ENCODE measurements at regions not wholly inside any gene's neighbourhood (a gene's known extent, or its start where the extent isn't known, plus 50 kb on each side); places are given as distances from the start of the nearest gene placed in this dataset.

DNA sequence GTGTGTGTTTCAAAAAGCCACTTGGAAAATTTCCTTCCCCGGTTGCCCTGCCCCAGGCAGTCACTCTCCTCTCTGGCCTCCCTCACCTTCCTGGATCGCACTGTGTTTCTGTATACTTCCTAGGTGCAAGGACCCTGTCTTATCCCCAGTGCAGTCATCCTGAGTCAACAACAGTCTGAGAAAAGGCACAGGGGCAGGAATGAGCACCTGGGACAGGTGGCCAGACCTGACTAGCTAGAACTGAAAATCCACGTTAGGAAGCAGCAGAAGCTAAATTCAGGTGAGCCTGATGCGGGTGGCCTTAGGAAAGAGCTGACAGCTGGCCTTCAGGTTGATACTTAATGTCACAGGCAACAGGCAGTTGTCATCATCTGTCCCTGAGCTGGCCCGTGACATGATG is 62.9 kb upstream of the VGLL4 start:
- Histone ChIP-seq H3K27ac (no peak overlapping the region), H3K27me3 (replicated peaks) (no peaks in the 10 kb centered on the region), H3K4me3 (ENCODE audit: low read depth, low read length) (no peak overlapping the region), H3K36me3 (replicated peaks) (no peaks in the 10 kb centered on the region)
- TF ChIP-seq, protein P1, sequence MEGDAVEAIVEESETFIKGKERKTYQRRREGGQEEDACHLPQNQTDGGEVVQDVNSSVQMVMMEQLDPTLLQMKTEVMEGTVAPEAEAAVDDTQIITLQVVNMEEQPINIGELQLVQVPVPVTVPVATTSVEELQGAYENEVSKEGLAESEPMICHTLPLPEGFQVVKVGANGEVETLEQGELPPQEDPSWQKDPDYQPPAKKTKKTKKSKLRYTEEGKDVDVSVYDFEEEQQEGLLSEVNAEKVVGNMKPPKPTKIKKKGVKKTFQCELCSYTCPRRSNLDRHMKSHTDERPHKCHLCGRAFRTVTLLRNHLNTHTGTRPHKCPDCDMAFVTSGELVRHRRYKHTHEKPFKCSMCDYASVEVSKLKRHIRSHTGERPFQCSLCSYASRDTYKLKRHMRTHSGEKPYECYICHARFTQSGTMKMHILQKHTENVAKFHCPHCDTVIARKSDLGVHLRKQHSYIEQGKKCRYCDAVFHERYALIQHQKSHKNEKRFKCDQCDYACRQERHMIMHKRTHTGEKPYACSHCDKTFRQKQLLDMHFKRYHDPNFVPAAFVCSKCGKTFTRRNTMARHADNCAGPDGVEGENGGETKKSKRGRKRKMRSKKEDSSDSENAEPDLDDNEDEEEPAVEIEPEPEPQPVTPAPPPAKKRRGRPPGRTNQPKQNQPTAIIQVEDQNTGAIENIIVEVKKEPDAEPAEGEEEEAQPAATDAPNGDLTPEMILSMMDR (IDR thresholded peaks at IDR 0.05; ENCODE audit: low read depth, low read length, missing control alignments) = no peak
- no peak for DNase-seq
- in situ Hi-C loops (cut with HindIII; ENCODE audit: low pct_ligation_motif_present, low sequenced_read_pairs) = no loop called here

DNA sequence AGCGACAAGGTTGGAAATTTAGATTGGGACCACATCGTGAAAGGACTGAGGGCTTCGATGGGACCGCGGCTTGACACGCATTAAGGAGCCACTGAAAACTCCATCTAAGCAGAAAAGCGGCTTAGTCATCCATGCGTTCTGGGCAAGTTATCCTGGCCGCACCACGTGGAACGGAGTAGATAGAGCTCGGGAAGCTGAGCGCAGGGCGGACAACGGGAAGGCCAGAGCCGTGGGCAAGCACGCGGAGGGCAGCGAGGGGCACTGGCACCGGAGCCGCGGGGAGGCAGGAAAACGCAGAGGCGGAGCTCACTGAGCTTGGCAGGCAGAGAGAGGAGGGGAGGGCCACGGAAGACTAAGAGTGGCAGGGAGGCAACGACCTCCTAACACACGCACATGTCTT is 61.3 kb upstream of the VGLL4 start:
- no peak for DNase-seq
- Histone ChIP-seq H3K27ac (no peak overlapping the region), H3K36me3 (replicated peaks) (no peaks in the 10 kb centered on the region), H3K27me3 (replicated peaks) (no peaks in the 10 kb centered on the region), H3K4me3 (ENCODE audit: low read depth, low read length) (no peak overlapping the region)
- TF ChIP-seq, protein P1 (IDR thresholded peaks at IDR 0.05; ENCODE audit: low read depth, low read length, missing control alignments) = no peak
- in situ Hi-C loops (cut with HindIII; ENCODE audit: low pct_ligation_motif_present, low sequenced_read_pairs) = no loop called here

DNA sequence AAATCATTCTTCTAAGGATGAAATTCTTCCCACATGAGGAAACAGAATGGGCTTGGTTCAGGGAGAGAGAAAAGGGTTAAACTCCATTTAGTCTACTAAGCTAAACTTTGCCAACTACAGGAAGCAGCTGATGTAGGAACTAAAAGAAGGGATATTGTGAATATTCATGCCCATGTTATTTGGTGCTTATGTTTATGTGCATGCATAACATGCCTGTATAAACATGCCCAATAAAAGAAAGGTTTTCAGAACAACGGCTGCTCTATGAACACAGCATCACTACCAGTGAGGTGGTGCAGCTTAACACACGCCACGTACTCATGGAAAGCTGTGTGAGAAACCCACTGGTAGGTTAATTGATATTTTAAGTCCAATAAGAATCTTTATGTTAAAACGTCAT is 59.4 kb upstream of the VGLL4 start:
- Histone ChIP-seq H3K27me3 (replicated peaks) (no peaks in the 10 kb centered on the region), H3K4me3 (ENCODE audit: low read depth, low read length) (no peak overlapping the region), H3K27ac (no peak overlapping the region), H3K36me3 (replicated peaks) (no peaks in the 10 kb centered on the region)
- DNase-seq = no peak
- in situ Hi-C loops (cut with HindIII; ENCODE audit: low pct_ligation_motif_present, low sequenced_read_pairs) = no loop called here
- TF ChIP-seq, protein P1 (IDR thresholded peaks at IDR 0.05; ENCODE audit: low read depth, low read length, missing control alignments) = no peak

DNA sequence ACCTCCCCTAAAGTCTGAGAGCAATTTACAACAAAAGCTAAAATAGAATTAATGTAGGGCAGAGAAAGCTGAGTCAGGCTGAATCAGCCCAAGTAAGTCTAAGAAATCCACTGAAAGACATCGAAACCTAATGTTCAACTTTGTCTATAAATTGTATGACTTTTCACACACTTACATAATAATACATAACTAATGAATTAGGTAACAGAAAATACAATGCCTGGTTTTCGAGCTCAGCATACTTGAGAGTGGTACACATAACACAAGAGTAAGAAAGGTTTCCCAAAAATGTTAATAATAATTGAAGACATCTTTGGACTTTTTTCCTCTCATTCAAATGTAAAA is 55.3 kb upstream of the VGLL4 start:
- no peak for DNase-seq
- in situ Hi-C loops (cut with HindIII; ENCODE audit: low pct_ligation_motif_present, low sequenced_read_pairs) = no loop called here
- H3K27ac ChIP-seq = no peak overlapping the region
- H3K27me3 ChIP-seq (replicated peaks) = no peaks in the 10 kb centered on the region
- no peaks in the 10 kb centered on the region for H3K36me3 ChIP-seq (replicated peaks)
- no peak overlapping the region for H3K4me3 ChIP-seq (ENCODE audit: low read depth, low read length)
- TF ChIP-seq, protein P1 (IDR thresholded peaks at IDR 0.05; ENCODE audit: low read depth, low read length, missing control alignments) = no peak

DNA sequence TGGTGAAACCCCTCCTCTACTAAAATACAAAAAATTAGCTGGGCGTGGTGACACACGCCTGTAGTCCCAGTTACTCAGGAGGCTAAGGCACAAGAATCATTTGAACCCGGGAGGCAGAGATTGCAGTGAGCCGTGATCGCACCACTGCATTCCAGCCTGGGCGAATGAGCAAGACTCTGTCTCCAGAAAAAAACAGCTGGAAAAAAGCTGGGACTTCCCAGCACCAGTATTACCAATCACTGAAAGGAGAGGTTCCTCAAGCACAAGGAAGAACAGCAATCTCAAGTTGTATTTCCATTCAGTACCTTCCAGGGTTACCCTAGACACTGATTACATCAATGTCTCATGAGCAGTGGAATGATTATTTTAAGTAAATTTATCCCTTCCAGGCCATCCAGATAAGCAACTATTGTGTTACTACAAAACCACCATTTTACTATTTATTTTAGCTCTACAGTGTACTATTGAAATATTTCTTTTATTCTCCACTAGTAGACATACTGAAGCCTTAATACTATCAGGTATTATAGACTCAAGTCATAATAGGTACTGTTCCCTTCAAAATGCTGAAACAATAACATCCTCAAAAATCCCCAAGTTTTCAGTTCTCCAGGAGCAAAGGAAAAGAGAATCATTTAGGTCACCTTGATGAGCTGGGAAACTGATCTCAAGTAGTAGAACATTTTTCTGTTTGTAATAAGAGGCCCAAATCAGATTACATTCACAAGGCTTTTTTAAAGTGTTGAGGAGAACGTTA is 54.8 kb upstream of the VGLL4 start:
- no peak for DNase-seq
- Histone ChIP-seq H3K4me3 (ENCODE audit: low read depth, low read length) (no peak overlapping the region), H3K27me3 (replicated peaks) (no peaks in the 10 kb centered on the region), H3K27ac (no peak overlapping the region), H3K36me3 (replicated peaks) (no peaks in the 10 kb centered on the region)
- TF ChIP-seq, protein P1 (IDR thresholded peaks at IDR 0.05; ENCODE audit: low read depth, low read length, missing control alignments) = no peak
- in situ Hi-C loops (cut with HindIII; ENCODE audit: low pct_ligation_motif_present, low sequenced_read_pairs) = no loop called here

DNA sequence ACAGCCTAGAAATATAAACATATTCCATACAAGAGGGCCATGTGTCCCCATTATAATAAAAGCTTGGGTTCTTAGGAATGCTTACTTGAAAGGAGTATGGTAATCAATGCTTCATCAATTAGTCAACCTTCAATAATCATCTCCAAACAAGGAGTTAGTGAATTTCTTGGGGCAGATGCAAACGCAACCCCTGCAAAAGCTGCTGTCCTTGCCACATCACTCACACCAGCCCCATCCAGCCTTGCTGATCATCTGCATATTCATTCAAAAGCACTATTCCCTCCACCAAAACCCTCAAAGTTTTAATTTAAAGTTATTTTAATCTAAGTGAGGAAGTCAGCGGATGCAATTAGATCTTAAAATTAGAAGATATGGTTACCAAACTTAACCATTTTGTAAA is 54.0 kb upstream of the VGLL4 start:
- no peaks in the 10 kb centered on the region for H3K27me3 ChIP-seq (replicated peaks)
- no peak for DNase-seq
- no peak overlapping the region for H3K27ac ChIP-seq
- TF ChIP-seq, protein P1 (IDR thresholded peaks at IDR 0.05; ENCODE audit: low read depth, low read length, missing control alignments) = no peak
- H3K36me3 ChIP-seq (replicated peaks) = no peaks in the 10 kb centered on the region
- no peak overlapping the region for H3K4me3 ChIP-seq (ENCODE audit: low read depth, low read length)
- in situ Hi-C loops (cut with HindIII; ENCODE audit: low pct_ligation_motif_present, low sequenced_read_pairs) = no loop called here

Measured in brain microvascular endothelial cell (primary cell).